ENCODE measurements at regions not wholly inside any gene's neighbourhood (a gene's known extent, or its start where the extent isn't known, plus 50 kb on each side); places are given as distances from the start of the nearest gene placed in this dataset.

DNA sequence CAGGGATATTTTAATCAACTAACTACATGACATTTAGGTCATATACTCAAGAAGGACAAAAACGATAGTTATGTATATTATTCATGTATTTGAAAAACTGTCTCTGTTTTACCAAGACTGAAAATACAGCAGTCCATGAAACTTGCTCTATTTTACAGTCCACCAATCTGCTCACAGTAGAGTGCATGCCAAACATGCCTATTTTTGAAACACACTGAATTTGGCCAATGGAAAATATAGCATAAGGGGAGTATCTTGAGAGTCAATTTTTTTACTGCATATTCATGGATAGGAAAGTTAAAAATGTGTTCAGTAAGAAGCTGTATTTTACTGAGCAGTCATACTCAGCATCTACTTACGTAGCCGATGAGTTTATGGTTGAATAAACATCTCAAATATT is 621.2 kb upstream of the CHORDC1 start:
- DNase-seq: no peak
- Histone ChIP-seq H3K27ac (no peak overlapping the region), H3K9me3 (no peaks in the 10 kb centered on the region), H3K4me3 (no peak overlapping the region), H3K4me1 (no peaks in the 10 kb centered on the region), H3K36me3 (no peaks in the 10 kb centered on the region), H3K27me3 (no peaks in the 10 kb centered on the region)
- intact Hi-C loops (cut with DNase I; ENCODE audit: low total_unique reads): no loop called here
- TF ChIP-seq POLR2A (IDR thresholded peaks at IDR 0.05) (no peak), CTCF (IDR thresholded peaks at IDR 0.05) (no peak)

- Histone ChIP-seq H3K4me3 (no peak overlapping the region), H3K4me1 (no peaks in the 10 kb centered on the region), H3K9me3 (no peaks in the 10 kb centered on the region), H3K36me3 (no peaks in the 10 kb centered on the region), H3K27ac (no peak overlapping the region), H3K27me3 (no peaks in the 10 kb centered on the region)
- no peak for DNase-seq
- no peak for TF ChIP-seq POLR2A (IDR thresholded peaks at IDR 0.05)
- no peak for TF ChIP-seq CTCF (IDR thresholded peaks at IDR 0.05)
- intact Hi-C loops (cut with DNase I; ENCODE audit: low total_unique reads): no loop called here
Measured at GRCh38 chr11:90842681-90843080, 619.8 kb upstream of the CHORDC1 start.

- no peaks in the 10 kb centered on the region for H3K9me3 ChIP-seq
- H3K4me1 ChIP-seq: no peaks in the 10 kb centered on the region
- no peak overlapping the region for H3K4me3 ChIP-seq
- H3K27ac ChIP-seq: no peak overlapping the region
- intact Hi-C loops (cut with DNase I; ENCODE audit: low total_unique reads): no loop called here
- TF ChIP-seq POLR2A (IDR thresholded peaks at IDR 0.05) (no peak), CTCF (IDR thresholded peaks at IDR 0.05) (no peak)
- no peak for DNase-seq
- H3K36me3 ChIP-seq: no peaks in the 10 kb centered on the region
- no peaks in the 10 kb centered on the region for H3K27me3 ChIP-seq
Measured at GRCh38 chr11:90840071-90840470, 617.2 kb upstream of the CHORDC1 start.

DNA sequence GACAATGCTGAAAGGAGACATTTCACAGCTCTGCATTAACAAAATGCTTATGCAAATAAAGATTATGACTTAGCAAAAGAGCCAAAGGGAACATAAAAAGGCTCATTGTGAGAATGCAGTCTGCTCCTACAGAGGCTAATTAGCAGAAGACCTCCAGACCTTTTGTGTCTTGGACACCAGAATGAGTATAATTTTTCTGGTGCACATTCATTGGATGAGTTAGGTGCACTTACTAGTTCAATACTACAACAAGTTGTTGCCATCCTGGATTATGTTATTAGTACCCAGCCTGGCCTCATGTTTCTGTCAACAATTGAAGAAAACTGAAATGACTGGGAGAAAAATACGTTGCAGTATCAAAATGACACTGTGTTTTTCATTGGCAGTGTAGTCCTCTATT is 613.2 kb upstream of the CHORDC1 start:
- H3K4me3 ChIP-seq: no peak overlapping the region
- intact Hi-C loops (cut with DNase I; ENCODE audit: low total_unique reads): no loop called here
- H3K27me3 ChIP-seq: no peaks in the 10 kb centered on the region
- TF ChIP-seq POLR2A (IDR thresholded peaks at IDR 0.05): no peak
- TF ChIP-seq CTCF (IDR thresholded peaks at IDR 0.05): no peak
- H3K4me1 ChIP-seq: no peaks in the 10 kb centered on the region
- DNase-seq: no peak
- H3K9me3 ChIP-seq: no peaks in the 10 kb centered on the region
- no peaks in the 10 kb centered on the region for H3K36me3 ChIP-seq
- no peak overlapping the region for H3K27ac ChIP-seq

DNA sequence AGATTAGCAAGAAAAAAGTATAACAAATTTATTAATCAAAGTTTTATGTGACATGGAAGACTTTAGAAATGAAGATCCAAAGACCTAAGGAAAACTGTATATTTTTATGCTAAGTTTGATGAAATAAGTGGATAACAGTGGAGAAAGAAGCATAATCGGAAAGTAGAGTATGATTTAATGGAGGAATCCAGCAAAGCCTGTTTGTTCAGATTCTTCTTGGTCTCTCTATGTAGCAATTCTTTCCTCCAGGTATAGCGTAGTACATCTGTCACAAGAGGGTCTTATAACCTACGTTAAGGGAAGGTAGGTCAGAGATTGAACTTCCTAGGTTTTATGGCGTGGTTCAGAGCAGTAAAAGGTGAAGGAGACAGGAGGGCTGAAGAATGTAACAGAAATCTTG is 600.6 kb upstream of the CHORDC1 start:
- Histone ChIP-seq H3K27me3 (no peaks in the 10 kb centered on the region), H3K9me3 (no peaks in the 10 kb centered on the region), H3K36me3 (no peaks in the 10 kb centered on the region), H3K27ac (no peak overlapping the region), H3K4me1 (no peaks in the 10 kb centered on the region), H3K4me3 (no peak overlapping the region)
- intact Hi-C loops (cut with DNase I; ENCODE audit: low total_unique reads): no loop called here
- DNase-seq: no peak
- TF ChIP-seq CTCF (IDR thresholded peaks at IDR 0.05) (no peak), POLR2A (IDR thresholded peaks at IDR 0.05) (no peak)
